ENCODE measurements at regions not wholly inside any gene's neighbourhood (a gene's known extent, or its start where the extent isn't known, plus 50 kb on each side); places are given as distances from the start of the nearest gene placed in this dataset.

GRCh38 chr10:131015271-131015670, 296.2 kb downstream of the TCERG1L start:
- no peak for TF ChIP-seq CTCF (IDR thresholded peaks at IDR 0.05)
- no peak for TF ChIP-seq POLR2A (IDR thresholded peaks at IDR 0.05)
